HepG2 (cell line): ENCODE measurements at regions not wholly inside any gene's neighbourhood (a gene's known extent, or its start where the extent isn't known, plus 50 kb on each side); places are given as distances from the start of the nearest gene placed in this dataset.

Experiments used
- FOXM1 ChIP-seq: sonication (generic); formaldehyde crosslinking; IDR thresholded peaks from 2 replicates; pipeline ENCODE4 v1.5.0; 2020; ENCODE audit warnings: missing genetic modification reagents
- MEIS1 ChIP-seq: sonication (generic); formaldehyde crosslinking; IDR thresholded peaks from 2 replicates; pipeline ENCODE4 v1.9.0; 2021; ENCODE audit warnings: mild to moderate bottlenecking, missing genetic modification reagents, moderate library complexity, borderline replicate concordance
- TF ChIP-seq, protein P1 (sequence below): sonication (generic); formaldehyde crosslinking; IDR thresholded peaks from 2 replicates; pipeline ENCODE4 v1.8.0; 2022; ENCODE audit warnings: mild to moderate bottlenecking, missing genetic modification reagents

DNA sequence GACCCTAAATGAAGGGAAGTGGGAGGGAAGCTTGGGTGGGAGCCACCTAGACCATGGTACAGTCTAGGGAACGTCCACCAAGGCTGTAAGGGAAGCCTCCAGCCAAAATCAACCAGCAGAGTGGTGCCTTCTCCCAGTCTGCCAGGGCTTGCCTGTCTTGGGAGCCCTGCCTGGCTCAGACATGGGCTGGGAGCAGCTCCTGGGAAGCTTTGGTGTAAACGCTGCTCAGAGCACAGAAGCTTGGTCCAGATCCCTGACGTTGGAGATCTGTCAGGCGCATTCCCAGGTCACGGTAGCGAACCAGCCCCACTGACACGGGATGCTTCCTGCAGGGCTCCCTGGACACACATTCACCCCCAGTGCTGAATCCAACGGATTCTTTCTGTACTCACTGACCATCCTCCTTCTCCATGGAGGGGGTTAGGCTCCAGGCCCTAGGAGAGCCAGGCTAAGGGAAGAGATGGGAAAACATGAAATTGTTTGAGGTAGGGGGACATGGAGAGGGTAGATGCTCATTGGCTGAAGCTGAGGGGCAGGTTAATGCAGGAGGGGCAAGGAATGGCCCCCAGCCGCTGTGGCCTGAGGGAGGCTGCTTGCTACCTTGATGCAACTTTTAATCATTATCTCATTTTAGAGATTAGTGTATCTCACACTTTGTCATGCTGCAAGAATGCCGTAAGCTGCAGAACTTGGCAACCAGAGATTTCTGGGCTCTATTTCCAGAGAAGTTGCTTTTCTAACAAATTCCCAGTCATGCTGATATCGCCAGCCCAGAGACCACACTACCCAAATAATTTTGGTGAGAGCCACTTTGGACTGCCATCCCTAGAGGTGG is 195.8 kb downstream of the UQCRFS1 start:
- TF ChIP-seq FOXM1 (CRISPR knock-in tag) (no peak), MEIS1 (no peak)
- TF ChIP-seq, protein P1, sequence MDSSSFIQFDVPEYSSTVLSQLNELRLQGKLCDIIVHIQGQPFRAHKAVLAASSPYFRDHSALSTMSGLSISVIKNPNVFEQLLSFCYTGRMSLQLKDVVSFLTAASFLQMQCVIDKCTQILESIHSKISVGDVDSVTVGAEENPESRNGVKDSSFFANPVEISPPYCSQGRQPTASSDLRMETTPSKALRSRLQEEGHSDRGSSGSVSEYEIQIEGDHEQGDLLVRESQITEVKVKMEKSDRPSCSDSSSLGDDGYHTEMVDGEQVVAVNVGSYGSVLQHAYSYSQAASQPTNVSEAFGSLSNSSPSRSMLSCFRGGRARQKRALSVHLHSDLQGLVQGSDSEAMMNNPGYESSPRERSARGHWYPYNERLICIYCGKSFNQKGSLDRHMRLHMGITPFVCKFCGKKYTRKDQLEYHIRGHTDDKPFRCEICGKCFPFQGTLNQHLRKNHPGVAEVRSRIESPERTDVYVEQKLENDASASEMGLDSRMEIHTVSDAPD (CRISPR knock-in tag), result no peak
